ENCODE measurements at regions not wholly inside any gene's neighbourhood (a gene's known extent, or its start where the extent isn't known, plus 50 kb on each side); places are given as distances from the start of the nearest gene placed in this dataset.
A peak's percentile ranks its signal among the peaks of the same experiment; 100 is the strongest.

- H3K27me3 ChIP-seq (ENCODE audit: insufficient read depth, low read length), result no peaks in the 10 kb centered on the region
- no peaks in the 10 kb centered on the region for H4K20me1 ChIP-seq (ENCODE audit: insufficient read depth, low read length)
- no peaks in the 10 kb centered on the region for H3K79me2 ChIP-seq (ENCODE audit: insufficient read depth, low read length)
- peak overlapping the region; percentile 66 for H2AFZ ChIP-seq (ENCODE audit: low read length)
- H3K9me3 ChIP-seq (ENCODE audit: low read length), result no peaks in the 10 kb centered on the region
- H3K4me1 ChIP-seq (ENCODE audit: insufficient read depth, low read length, severe bottlenecking), result peaks cover 16% of the 10 kb centered on the region
- no peak overlapping the region for H3K4me2 ChIP-seq (ENCODE audit: low read length)
- no peak overlapping the region for H3K4me3 ChIP-seq (ENCODE audit: low read depth, low read length, poor library complexity, severe bottlenecking)
- H3K27ac ChIP-seq (ENCODE audit: low read depth, low read length, poor library complexity, severe bottlenecking), result no peak overlapping the region
- H3F3A ChIP-seq (ENCODE audit: insufficient read depth, low read length), result no peaks in the 10 kb centered on the region
- no peak overlapping the region for H3K9ac ChIP-seq (ENCODE audit: low read length)
- no peaks in the 10 kb centered on the region for H3K9me2 ChIP-seq (ENCODE audit: low read depth, low read length)
- no peaks in the 10 kb centered on the region for H3K36me3 ChIP-seq (ENCODE audit: insufficient read depth, low read length)
- TF ChIP-seq EZH2 (IDR thresholded peaks at IDR 0.05; ENCODE audit: borderline replicate concordance, low read length) (no peak), CTCF (IDR thresholded peaks at IDR 0.05; ENCODE audit: low read length) (no peak)
These were observed 647.0 kb upstream of the PCDH10 start for GRCh38 chr4:132502096-132502552.

- no peaks in the 10 kb centered on the region for H3F3A ChIP-seq (ENCODE audit: insufficient read depth, low read length)
- no peak overlapping the region for H3K4me3 ChIP-seq (ENCODE audit: low read depth, low read length, poor library complexity, severe bottlenecking)
- no peak overlapping the region for H3K4me2 ChIP-seq (ENCODE audit: low read length)
- H3K79me2 ChIP-seq (ENCODE audit: insufficient read depth, low read length), result no peaks in the 10 kb centered on the region
- no peaks in the 10 kb centered on the region for H3K9me2 ChIP-seq (ENCODE audit: low read depth, low read length)
- no peak overlapping the region for H3K27ac ChIP-seq (ENCODE audit: low read depth, low read length, poor library complexity, severe bottlenecking)
- no peaks in the 10 kb centered on the region for H3K9me3 ChIP-seq (ENCODE audit: low read length)
- no peaks in the 10 kb centered on the region for H4K20me1 ChIP-seq (ENCODE audit: insufficient read depth, low read length)
- peak overlapping the region; percentile 62; the same call in 1 of the 2 replicates for H2AFZ ChIP-seq (ENCODE audit: low read length)
- no peak for TF ChIP-seq EZH2 (IDR thresholded peaks at IDR 0.05; ENCODE audit: borderline replicate concordance, low read length)
- no peak for TF ChIP-seq CTCF (IDR thresholded peaks at IDR 0.05; ENCODE audit: low read length)
- no peaks in the 10 kb centered on the region for H3K27me3 ChIP-seq (ENCODE audit: insufficient read depth, low read length)
- no peak overlapping the region for H3K9ac ChIP-seq (ENCODE audit: low read length)
- no peaks in the 10 kb centered on the region for H3K36me3 ChIP-seq (ENCODE audit: insufficient read depth, low read length)
- peaks cover 11% of the 10 kb centered on the region for H3K4me1 ChIP-seq (ENCODE audit: insufficient read depth, low read length, severe bottlenecking)
These were observed 644.7 kb upstream of the PCDH10 start for GRCh38 chr4:132504438-132504837.

- Histone ChIP-seq H3K9me3 (ENCODE audit: low read length) (no peaks in the 10 kb centered on the region), H3K27me3 (ENCODE audit: insufficient read depth, low read length) (no peaks in the 10 kb centered on the region), H3K4me1 (ENCODE audit: insufficient read depth, low read length, severe bottlenecking) (peaks cover 12% of the 10 kb centered on the region), H3K27ac (ENCODE audit: low read depth, low read length, poor library complexity, severe bottlenecking) (no peak overlapping the region), H3K9me2 (ENCODE audit: low read depth, low read length) (no peaks in the 10 kb centered on the region), H3K4me2 (ENCODE audit: low read length) (no peak overlapping the region), H3K36me3 (ENCODE audit: insufficient read depth, low read length) (no peaks in the 10 kb centered on the region), H3K9ac (ENCODE audit: low read length) (no peak overlapping the region), H4K20me1 (ENCODE audit: insufficient read depth, low read length) (no peaks in the 10 kb centered on the region), H3K79me2 (ENCODE audit: insufficient read depth, low read length) (no peaks in the 10 kb centered on the region), H3K4me3 (ENCODE audit: low read depth, low read length, poor library complexity, severe bottlenecking) (no peak overlapping the region), H3F3A (ENCODE audit: insufficient read depth, low read length) (no peaks in the 10 kb centered on the region), H2AFZ (ENCODE audit: low read length) (no peak overlapping the region)
- TF ChIP-seq EZH2 (IDR thresholded peaks at IDR 0.05; ENCODE audit: borderline replicate concordance, low read length) (no peak), CTCF (IDR thresholded peaks at IDR 0.05; ENCODE audit: low read length) (no peak)
These were observed 642.5 kb upstream of the PCDH10 start for GRCh38 chr4:132506568-132506967.
